ENCODE measurements at regions not wholly inside any gene's neighbourhood (a gene's known extent, or its start where the extent isn't known, plus 50 kb on each side); places are given as distances from the start of the nearest gene placed in this dataset.

DNA sequence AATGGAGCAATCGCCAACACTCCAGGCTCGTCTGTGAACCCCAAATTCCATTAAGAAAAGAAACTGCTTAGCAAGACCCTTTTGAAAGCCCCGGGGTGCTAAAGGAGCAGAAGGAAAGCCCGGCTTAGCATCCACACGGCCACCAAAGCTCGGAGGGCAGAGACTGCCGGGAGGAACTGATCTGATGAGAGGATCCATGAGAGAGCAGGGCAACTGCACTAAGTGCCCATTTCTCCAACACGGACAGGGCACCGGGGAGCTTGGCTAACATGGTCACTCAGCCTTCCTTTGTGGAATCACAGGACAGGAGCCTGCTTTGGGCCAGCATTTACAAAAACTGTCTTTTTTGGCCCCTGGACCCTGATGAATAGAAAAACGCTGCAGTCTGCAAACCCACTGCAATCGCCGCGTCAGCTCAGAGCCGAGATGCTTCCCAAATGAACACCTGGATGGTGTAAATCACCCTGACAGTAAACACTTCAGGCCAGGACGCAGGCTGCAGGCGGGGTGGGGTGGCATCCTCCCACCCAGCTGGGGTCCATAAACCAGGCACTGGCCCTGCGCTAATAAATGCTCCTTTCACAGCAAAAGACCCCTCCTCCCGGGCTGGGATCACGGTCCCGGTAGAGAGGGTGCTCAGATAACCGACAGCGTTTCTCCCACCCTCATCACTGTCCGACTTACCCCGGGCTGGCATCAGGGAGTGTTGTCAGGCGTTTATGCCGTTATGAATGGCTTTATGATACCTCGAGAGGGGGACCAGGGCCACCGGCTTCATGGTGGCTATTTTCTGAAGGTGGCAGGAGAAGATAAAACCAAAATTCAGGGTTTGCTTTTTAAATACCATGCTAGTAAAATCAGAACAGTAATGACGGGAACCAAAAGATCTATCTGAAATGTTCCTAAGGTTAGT, 299.5 kb downstream of the IRF8 start:
- no peak for DNase-seq (ENCODE audit: low spot score)

DNA sequence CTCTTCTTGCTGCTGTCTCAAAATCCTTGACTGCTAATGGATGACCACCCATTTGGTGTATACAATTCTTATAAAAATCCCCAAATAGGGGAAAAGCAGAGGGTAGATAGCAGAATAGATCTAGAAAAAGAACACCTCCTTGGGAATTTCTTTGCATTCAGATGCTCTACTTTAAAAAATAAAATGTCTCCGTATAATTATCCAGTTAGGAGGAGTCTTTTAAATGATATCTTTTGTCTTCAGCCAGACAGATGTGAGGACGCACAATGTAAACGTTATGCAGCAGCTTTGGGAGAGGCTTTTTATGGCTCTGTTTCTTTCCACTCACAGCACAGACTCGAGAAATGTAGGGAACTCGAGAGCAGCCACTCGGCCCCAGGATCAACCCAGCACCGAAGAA, 300.2 kb downstream of the IRF8 start:
- no peak for DNase-seq (ENCODE audit: low spot score)

DNA sequence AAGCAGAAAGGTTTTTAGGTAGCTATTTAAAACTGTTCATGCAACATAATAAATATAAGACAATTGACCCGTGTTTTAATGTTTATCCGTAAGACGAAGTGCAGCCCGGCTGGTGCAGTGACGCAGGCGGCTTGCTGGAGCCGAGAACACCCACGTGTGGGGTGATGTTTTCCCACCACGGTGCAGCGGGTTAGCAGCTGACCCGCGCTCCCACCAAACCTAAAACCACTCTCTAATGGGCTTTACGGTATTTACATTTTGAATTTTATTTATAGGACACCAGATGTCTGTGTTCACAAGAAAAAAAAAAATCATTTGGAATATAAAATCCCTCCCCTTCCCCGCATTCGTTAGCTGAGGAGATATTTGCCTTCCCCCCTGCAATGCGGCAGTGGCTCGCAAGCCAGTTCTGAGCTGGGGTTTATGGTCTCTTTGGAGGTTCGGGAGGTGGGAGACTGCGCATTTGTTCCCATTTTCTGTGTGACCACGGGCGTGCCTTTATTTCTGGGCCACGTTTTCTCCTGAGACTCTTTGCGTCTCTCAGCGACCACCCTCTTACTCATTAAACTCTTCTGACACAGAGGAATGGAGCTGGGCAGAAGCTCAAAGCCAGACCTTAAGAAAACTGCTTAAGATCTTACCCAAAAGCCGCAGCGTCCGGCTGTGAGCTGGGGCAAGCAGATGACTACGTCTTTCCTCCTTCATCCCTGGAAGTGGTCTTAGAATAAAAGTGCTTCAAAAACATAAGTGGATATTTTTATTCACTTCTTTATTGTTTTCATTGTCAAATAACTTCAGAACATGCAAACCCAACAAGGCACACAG, 301.1 kb downstream of the IRF8 start:
- no peak for DNase-seq (ENCODE audit: low spot score)

DNA sequence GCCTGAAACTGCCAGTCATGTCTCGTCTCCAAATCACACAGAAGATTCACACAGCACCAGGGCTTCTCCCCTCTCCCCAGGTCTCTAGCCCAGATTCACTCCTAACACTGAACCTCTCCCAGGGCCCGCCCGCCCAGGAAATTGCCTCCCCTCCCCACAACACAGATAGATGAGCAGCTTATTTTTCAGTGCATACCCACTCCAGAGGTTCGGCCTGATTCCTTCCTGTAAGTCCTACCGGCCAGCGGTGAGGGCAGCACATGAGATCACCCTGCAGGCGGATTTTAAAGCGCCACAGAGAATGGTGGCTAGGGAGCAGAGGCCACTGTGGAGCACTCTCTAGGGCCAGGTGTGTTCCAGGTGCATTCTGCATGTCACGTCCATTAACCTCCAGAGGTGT, 301.8 kb downstream of the IRF8 start:
- no peak for DNase-seq (ENCODE audit: low spot score)

DNA sequence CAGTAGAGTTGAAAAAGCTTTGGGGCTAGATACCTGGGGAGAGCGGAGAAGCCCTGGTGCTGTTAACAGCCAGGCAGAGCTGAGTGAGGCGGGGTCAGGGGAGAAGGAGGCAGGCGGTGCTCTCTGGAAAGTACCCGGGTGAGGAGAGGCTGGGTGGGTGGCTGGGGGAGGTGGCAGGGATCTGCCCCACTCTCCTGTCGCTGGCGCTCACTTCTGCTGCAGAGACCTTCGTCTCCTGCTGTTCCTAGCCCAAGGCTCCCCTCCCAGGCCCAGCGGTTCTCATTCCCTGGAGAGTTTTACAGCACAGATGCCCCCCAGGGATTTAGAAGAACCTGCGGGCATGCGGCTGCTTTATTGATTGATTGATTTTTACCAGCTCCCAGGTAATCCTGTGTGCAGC, 302.8 kb downstream of the IRF8 start:
- DNase-seq (ENCODE audit: low spot score): no peak

DNA sequence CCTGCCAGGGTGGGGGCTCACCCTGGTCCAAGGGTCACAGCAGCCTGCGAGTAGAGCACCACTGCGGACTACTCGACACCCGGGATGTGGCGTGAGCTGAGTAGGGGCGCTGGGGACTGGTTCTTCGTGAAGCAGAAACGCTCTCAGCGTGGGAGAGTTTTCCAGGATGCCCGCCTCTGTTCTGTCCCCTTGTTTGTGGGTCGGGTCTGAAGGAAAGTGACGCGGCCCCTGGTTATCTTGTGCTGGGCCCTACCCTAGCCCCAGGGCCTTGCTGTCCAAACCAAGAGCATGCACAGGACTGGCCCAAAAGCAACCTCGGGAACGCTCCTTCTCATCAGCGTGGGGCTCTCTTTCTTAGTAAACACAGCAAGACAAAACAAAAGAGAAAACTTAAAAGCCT, 303.3 kb downstream of the IRF8 start:
- DNase-seq (ENCODE audit: low spot score): no peak

DNA sequence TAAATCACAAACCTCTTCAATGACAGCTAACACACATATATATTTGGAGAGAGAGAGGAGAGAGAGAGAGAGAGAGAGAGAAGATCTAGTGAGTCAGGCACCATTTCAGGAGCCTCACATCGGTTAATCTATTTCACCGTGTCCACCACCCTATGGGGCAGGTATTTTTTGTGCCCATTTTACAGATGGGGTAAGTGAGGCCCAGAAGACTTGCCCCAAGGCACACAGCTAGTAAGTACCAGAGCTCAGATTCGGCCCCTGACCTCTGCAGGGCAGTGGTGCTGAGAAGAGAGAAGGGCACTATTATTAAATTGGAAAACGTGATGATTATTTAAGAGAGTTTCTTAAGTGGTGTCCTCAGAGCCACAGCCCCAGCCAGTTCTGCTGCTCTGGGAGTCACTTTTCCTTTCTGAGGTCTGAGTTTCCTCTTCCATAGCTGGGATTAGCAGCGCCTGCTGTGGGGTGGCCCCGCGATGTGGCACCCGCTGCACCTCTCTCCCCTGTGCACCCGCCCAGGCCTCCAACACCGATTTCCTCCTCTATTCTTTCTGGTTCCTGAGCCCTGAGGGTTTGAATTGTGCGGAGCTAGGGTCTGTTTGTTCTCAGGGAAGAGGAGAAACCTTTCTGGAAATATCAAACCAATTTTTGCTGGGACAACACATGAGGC, 303.9 kb downstream of the IRF8 start:
- DNase-seq (ENCODE audit: low spot score): no peak

DNA sequence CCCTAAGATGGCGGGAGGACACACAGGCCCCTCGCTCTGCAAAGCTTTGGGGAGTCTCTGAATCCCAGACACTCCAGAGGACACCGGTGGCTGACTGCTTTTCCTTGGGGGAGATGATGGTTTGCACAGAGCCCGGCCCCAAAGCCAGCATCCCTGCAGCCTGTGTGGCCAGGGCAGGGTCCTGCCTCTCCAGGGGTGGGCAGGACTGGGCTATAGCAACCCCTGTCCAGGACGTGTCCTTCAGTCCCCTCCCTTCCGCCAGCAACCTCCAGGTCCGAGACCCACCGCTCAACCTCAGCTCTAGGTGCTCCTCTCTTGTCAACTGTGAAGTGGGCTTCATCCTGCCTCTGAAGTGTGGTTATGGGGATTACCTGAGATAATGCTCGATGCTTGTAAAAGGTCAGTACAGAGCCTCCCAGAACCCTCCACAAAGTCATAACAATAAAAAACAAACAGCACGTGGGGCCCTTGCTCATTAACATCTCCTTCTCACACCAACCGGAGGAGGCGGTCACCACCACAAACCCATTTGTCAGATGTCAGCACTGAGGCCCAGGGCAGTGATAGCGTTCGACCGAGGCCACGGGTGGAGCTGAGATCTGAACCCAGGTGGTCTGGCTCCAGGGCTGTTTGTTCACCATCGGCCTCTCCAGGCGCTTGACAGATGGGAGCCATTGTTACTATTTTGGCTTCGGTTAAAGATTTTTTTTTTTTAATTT, 304.8 kb downstream of the IRF8 start:
- no peak for DNase-seq (ENCODE audit: low spot score)

DNA sequence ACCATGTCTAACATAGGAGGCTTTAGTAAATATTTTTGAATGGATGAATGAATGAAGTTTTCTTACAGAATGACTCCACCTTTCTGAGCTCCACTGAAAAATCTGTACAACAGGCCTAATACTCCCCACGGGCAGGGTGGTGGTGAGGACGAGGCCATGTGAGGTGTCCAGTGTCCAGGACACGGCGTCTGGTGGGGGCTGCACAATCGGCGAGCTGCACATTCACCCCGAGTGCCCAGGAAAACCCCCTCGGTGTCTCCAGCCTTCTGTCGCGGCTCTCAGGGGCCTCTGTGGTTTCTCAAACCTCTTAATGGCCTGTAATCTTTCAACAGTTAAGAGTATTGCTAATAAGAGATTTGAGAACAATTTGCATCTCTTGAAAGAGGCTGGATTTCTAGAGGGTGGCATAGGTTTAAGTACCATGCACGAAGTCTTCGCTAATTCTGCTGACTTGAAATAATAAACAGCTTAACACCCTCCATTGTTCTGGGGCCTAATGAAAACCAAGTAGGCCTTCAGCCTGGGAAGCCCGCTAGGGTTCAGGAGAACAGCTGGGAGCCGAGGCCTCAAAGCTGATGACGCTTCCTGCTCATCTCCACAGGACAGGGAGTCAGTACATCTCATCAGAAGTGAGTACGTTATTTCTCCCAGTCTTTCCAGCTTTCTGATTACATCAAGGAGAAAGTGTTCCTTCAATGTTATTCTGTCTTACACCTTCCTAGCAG, 304.6 kb upstream of the FOXF1 start:
- no peak for DNase-seq (ENCODE audit: low spot score)

DNA sequence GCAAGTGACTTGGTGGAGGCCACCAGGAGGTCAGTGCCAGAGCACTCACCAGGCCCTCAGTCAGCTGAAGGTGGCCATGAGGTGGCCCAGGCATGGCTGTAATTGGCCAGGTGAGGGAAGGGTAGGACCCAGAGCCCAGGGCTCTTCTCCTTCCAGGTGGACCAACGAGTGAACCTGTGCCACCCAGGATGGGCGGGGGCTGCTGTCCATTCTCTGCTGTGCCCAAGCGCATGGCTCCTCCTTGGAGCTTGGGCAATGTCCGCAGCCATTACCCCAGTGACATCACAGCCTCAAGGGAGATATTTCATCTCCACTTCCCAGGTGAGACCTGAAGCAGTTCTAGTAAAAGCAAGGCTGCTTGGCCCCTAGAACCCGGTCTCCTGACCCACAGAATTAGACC, 303.0 kb upstream of the FOXF1 start:
- no peak for DNase-seq (ENCODE audit: low spot score)

DNA sequence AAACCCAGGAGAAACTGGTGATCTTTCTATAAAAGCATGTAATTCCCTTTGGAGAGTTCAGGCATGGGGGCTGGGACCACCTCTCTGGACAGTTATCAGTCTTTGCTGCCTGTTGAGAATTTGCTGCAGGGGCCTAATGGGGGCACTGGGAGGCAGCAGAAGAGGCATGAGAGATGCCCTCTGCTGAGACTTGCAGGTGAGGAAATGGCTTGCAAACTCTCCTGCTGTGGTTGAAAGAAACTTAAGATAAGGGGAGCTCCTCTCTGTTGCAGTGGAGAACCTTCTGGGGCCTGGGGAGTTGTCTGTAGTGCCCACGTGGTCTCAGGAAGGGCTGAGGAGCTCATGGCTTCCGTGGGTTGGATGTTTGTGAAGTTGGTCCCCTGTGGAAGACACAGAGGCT, 301.1 kb upstream of the FOXF1 start:
- DNase-seq (ENCODE audit: low spot score): no peak

DNA sequence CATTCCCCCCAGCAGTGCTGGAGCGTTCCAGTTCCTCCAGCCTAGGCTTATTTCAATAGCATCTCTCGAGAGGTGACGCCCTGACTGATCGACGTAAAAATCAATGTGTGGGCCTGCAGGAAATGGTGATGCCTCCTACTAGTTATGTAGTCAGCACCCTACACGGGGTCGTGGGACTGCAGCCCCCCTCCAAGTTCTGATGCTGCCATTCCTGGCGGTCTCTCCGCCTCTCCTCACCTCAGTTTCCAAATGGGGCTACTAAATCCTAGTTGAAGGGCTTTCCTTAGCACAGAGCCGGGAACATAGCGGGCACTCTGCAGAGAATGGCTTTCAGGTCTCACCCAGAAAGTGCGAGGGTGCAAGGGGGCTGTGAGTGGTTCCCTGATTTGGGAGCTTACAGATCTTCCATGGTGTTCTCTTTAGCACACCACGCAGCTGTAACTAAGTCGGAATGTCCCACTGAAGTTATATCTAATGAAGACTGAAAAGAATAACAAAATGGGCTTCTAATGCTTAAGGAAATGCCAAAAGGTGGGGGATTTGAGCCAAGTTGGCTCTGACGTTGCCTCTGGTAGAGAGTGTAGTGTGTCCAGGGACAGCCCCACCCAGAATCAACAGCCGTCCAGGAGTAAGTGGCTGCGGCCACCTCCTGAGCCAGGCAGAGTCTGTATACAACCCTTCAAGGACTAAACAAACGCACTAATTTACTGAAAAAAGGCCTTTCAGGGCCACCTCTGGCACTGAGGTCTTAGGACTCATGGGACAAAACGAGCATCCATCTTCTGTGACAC, 299.7 kb upstream of the FOXF1 start:
- no peak for DNase-seq (ENCODE audit: low spot score)

DNA sequence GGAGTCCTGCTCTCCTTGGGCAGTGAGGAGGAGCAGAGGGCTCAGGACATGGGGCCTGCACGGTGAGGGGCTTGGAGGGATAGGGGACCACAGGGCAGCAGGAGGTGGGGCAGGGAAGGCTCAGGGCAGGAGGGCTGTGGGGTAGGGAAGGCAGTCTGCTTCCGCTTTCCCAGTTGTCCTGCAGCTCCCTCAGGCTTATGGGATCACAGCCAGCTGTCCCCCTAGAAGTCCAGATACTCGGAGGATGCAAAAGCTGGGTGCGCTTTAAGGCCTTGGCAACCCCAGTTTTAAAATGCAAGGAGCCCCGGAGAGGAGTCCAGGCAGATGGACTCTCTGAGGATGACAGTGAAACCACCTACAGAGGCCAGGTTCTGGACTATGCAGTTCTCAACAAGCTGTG, 299.1 kb upstream of the FOXF1 start:
- no peak for DNase-seq (ENCODE audit: low spot score)

DNA sequence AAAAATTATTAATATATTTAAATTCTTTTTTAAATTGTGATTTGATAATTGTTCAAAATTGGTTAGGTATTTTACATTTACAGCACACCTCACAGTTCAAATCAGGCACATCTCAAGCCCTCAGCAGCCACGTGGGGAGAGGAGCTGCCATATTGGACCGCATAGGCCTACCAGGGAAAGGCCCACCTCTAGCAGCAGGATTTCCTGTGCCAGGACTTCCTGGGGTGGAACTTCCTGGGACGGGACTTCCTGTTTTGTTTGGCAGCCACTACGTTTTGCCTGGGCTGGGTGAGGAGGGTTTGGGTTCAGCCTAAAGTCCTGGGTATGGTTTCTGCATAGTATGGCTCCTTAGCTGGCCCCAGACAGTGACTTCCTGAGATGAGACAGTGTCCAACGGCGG, 298.5 kb upstream of the FOXF1 start:
- DNase-seq (ENCODE audit: low spot score): peak; percentile 39

DNA sequence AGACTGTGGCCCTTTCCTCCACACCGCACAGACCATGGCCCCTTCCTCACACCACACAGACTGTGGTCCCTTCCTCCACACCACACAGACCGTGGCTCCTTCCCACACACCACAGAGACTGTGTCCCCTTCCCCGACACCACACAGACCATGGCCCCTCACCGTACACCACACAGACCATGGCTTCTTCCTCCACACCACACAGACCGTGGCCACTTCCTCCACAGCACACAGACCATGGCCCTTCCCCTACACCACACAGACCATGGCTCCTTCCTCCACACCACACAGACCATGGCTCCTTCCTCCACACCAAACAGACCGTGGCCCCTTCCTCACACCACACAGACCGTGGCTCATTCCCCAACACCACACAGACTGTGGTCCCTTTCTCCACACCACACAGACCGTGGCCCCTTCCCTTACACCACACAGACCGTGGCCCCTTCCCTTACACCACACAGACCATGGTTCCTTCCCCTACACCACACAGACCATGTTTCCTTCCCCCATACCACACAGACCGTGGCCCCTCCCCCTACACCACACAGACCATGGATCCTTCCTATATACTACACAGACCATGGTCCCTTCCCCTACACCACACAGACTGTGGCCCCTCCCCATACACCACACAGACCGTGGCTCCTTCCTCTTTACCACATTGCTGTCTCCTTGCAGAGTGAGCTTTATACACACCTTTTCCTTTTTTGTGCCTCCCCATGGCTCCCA, 297.5 kb upstream of the FOXF1 start:
- no peak for DNase-seq (ENCODE audit: low spot score)

DNA sequence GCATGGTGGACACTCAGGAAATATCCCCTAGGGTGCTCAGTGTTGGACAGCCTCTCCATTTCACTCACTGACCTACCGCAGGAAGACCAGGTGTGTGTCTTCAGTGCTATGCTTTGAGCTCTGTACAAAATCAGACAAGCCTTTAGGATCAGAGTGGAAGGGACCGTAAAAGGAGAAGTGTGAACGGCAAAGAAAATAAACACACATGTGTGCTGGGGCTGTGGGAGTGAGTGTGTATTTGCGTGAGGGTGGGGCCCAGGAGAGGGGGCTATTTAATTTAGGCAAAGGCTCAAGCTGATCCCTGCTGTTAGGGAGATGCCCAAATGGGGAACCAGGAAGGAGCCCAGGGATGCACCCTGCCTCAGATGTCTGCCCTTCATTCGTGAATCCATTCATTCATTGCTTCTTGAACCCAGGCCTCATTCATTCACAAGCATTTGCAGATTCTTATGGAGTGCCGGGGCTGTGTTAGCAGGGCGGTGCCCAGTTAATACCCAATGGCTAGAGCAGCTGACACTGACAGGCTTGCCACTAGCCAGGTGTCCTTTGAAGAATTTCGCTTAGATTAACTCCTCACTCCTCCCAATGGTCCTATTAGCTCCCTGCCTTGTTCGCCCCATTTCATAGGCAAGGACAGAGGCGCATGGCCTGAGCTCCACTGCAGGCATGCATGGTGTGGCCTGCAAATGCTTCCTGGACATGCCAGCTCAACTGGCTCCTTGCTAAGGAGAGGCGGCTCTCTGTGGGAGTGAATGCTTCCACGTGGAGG, 296.7 kb upstream of the FOXF1 start:
- DNase-seq (ENCODE audit: low spot score): no peak

DNA sequence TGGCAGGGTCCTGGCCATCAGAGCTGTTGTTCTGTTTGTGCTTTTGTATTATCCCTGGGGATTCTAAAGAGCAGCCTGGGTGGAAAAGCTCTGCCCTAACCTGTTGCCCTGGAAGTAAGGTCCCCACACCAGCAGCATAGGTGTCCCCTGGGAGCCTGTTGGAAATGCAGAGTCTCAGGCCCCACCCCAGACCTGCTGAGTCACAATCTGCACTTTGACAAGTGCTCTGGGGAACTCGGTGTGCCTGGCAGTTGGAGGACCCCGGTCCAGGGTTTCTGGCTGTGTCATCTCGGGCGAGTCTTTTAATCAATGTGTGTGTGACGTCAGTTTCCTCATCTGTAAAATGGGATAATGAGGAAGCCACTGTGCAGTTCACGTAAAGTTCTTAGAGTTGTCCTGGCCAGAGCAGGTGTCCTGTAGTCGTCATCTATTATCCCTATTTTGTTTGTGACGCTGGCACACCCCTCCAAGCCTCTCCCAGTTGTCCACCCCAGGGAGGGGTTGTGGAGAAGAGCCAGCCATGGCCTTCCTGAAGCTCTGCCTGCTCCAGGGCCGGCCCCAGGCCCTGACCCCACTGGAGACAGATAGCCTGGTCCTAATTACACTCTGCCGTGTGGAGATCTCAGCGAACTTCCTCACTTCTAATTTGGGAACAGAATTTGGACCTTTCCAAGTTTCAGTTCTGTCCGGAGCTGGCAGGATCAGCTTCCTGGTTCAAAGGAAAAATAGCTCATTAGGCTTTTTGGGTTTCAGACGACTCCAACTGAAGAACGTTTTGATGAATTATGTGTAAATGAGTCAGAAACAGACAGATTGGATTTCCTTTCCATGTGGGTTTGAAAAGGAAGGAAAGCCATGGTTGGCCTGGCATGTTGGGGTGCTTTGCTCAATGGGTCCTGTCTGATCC, 295.7 kb upstream of the FOXF1 start:
- no peak for DNase-seq (ENCODE audit: low spot score)
